ENCODE measurements at regions not wholly inside any gene's neighbourhood (a gene's known extent, or its start where the extent isn't known, plus 50 kb on each side); places are given as distances from the start of the nearest gene placed in this dataset.
A peak's percentile ranks its signal among the peaks of the same experiment; 100 is the strongest.

DNA sequence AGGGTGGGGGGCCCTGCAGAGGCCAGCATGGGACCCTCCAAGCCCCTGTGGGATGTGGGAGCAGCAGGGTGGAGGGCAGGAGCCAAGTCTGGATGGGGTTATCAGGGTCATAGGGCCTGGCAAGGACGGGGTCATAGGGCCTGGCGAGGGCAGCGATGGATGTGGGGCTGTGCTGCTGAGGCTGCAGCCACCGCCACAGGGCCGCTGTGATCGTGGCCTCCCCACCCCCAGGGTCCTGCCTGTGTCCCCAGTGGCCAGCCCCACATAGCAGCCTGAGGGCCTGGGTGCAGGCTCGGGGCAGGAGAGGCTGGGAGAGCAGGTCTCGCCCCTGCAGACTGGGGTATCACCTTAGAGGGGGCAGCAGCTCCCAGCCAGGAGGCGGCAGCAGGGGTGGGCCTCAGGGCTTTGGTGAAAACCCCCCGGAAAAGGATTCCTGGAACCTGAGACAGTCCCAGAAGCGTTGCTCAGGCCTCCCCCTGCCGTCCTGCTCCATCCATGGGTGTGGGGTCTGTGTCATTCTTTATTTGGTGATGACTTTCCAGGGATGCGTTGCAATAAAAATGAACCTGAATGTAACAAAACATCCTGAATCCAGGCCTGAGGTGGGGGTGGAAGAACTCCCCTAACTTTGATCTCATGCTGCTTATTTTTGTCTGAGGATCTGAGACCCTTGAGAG, 107.3 kb upstream of the SHH start:
- TF ChIP-seq, protein P1, sequence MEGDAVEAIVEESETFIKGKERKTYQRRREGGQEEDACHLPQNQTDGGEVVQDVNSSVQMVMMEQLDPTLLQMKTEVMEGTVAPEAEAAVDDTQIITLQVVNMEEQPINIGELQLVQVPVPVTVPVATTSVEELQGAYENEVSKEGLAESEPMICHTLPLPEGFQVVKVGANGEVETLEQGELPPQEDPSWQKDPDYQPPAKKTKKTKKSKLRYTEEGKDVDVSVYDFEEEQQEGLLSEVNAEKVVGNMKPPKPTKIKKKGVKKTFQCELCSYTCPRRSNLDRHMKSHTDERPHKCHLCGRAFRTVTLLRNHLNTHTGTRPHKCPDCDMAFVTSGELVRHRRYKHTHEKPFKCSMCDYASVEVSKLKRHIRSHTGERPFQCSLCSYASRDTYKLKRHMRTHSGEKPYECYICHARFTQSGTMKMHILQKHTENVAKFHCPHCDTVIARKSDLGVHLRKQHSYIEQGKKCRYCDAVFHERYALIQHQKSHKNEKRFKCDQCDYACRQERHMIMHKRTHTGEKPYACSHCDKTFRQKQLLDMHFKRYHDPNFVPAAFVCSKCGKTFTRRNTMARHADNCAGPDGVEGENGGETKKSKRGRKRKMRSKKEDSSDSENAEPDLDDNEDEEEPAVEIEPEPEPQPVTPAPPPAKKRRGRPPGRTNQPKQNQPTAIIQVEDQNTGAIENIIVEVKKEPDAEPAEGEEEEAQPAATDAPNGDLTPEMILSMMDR (IDR thresholded peaks at IDR 0.05; ENCODE audit: insufficient read depth in 1 of 2, low read depth in 1 of 2, low read length in 1 of 2, severe bottlenecking in 1 of 2, unreplicated experiment in 1 of 2): no peak
- Histone ChIP-seq H3K9me3 (no peaks in the 10 kb centered on the region), H3K4me3 (ENCODE audit: low read depth, low read length) (no peak overlapping the region), H3K4me1 (peaks cover 36% of the 10 kb centered on the region), H3K36me3 (ENCODE audit: control insufficient read depth, insufficient read depth, low read length) (no peaks in the 10 kb centered on the region), H3K27me3 (replicated peaks; ENCODE audit: control insufficient read depth, insufficient read depth, low read length) (no peaks in the 10 kb centered on the region)
- Mint-ChIP-seq H3K4me3 (ENCODE audit: unreplicated experiment) (peak overlapping the region; percentile 14), H3K27ac (ENCODE audit: unreplicated experiment) (peak overlapping the region; percentile 60), H3K36me3 (ENCODE audit: insufficient read depth, unreplicated experiment) (no peaks in the 10 kb centered on the region), H3K27me3 (ENCODE audit: insufficient read depth, unreplicated experiment) (no peaks in the 10 kb centered on the region), H3K9me3 (ENCODE audit: unreplicated experiment) (peaks cover 10% of the 10 kb centered on the region), H3K4me1 (ENCODE audit: low read depth, unreplicated experiment) (peaks cover 20% of the 10 kb centered on the region)
- POLR2A ChIA-PET: no interaction called here
- DNase-seq: no peak
- no TSS peak for BruUV-seq (replicated peaks)
- CTCF ChIA-PET: interaction anchor here (0.6 kb wide), 2 partner anchors 77 to 574 kb away, joined by 3 read pairs; no protein-coding TSS in a partner anchor
- intact Hi-C loops (cut with micrococcal nuclease; ENCODE audit: unreplicated experiment): no loop called here

- H3K4me1 ChIP-seq: peaks cover 36% of the 10 kb centered on the region
- H3K4me3 ChIP-seq (ENCODE audit: low read depth, low read length): no peak overlapping the region
- intact Hi-C loops (cut with micrococcal nuclease; ENCODE audit: unreplicated experiment): no loop called here
- H3K27me3 ChIP-seq (replicated peaks; ENCODE audit: control insufficient read depth, insufficient read depth, low read length): no peaks in the 10 kb centered on the region
- BruUV-seq (replicated peaks): no TSS peak
- ChIA-PET CTCF (interaction anchor here (0.6 kb wide), 2 partner anchors 78 to 574 kb away, joined by 3 read pairs; no protein-coding TSS in a partner anchor), POLR2A (no interaction called here)
- no peaks in the 10 kb centered on the region for H3K9me3 ChIP-seq
- Mint-ChIP-seq H3K27me3 (ENCODE audit: insufficient read depth, unreplicated experiment) (no peaks in the 10 kb centered on the region), H3K36me3 (ENCODE audit: insufficient read depth, unreplicated experiment) (no peaks in the 10 kb centered on the region), H3K4me1 (ENCODE audit: low read depth, unreplicated experiment) (peaks cover 20% of the 10 kb centered on the region), H3K9me3 (ENCODE audit: unreplicated experiment) (peaks cover 10% of the 10 kb centered on the region), H3K4me3 (ENCODE audit: unreplicated experiment) (peak overlapping the region; percentile 14), H3K27ac (ENCODE audit: unreplicated experiment) (peak overlapping the region; percentile 60)
- peak; percentile 65 to 88 for DNase-seq
- TF ChIP-seq, protein P1 (IDR thresholded peaks at IDR 0.05; ENCODE audit: insufficient read depth in 1 of 2, low read depth in 1 of 2, low read length in 1 of 2, severe bottlenecking in 1 of 2, unreplicated experiment in 1 of 2): no peak
- no peaks in the 10 kb centered on the region for H3K36me3 ChIP-seq (ENCODE audit: control insufficient read depth, insufficient read depth, low read length)
Measured at GRCh38 chr7:155918720-155919390, 106.6 kb upstream of the SHH start.

GRCh38 chr7:155917836-155918430, 105.7 kb upstream of the SHH start:
- ChIA-PET CTCF (no interaction called here), POLR2A (no interaction called here)
- peaks cover 13% of the 10 kb centered on the region for H3K9me3 Mint-ChIP-seq (ENCODE audit: unreplicated experiment)
- Histone ChIP-seq H3K36me3 (ENCODE audit: control insufficient read depth, insufficient read depth, low read length) (no peaks in the 10 kb centered on the region), H3K4me3 (ENCODE audit: low read depth, low read length) (no peak overlapping the region), H3K27me3 (replicated peaks; ENCODE audit: control insufficient read depth, insufficient read depth, low read length) (no peaks in the 10 kb centered on the region), H3K4me1 (peaks cover 36% of the 10 kb centered on the region), H3K9me3 (no peaks in the 10 kb centered on the region)
- peak overlapping the region; percentile 60 for H3K27ac Mint-ChIP-seq (ENCODE audit: unreplicated experiment)
- intact Hi-C loops (cut with micrococcal nuclease; ENCODE audit: unreplicated experiment): no loop called here
- no TSS peak for BruUV-seq (replicated peaks)
- peaks cover 20% of the 10 kb centered on the region for H3K4me1 Mint-ChIP-seq (ENCODE audit: low read depth, unreplicated experiment)
- TF ChIP-seq, protein P1 (IDR thresholded peaks at IDR 0.05; ENCODE audit: insufficient read depth in 1 of 2, low read depth in 1 of 2, low read length in 1 of 2, severe bottlenecking in 1 of 2, unreplicated experiment in 1 of 2): no peak
- H3K4me3 Mint-ChIP-seq (ENCODE audit: unreplicated experiment): peak overlapping the region; percentile 6
- peak in 1 of 2 experiments; percentile 17 for DNase-seq
- no peaks in the 10 kb centered on the region for H3K36me3 Mint-ChIP-seq (ENCODE audit: insufficient read depth, unreplicated experiment)
- H3K27me3 Mint-ChIP-seq (ENCODE audit: insufficient read depth, unreplicated experiment): no peaks in the 10 kb centered on the region
